Osteoblast (primary cell): ENCODE measurements at regions not wholly inside any gene's neighbourhood (a gene's known extent, or its start where the extent isn't known, plus 50 kb on each side); places are given as distances from the start of the nearest gene placed in this dataset.

Source experiments
- DNase-seq: peaks from one replicate; pipeline ENCODE4 v3.0.0; 2011; ENCODE audit warnings: low spot score, mixed read lengths; ENCODE audit not compliant: insufficient read length; ENCODE audit errors: missing footprints
- H2AFZ ChIP-seq: 2 replicates; pipeline ENCODE4 v1.6.0; 2011; ENCODE audit warnings: mild to moderate bottlenecking, low read length
- H3K27ac ChIP-seq: 2 replicates; pipeline ENCODE4 v1.5.1; 2011; ENCODE audit warnings: mild to moderate bottlenecking, low read depth, low read length, moderate library complexity
- H3K27me3 ChIP-seq: 2 replicates; pipeline ENCODE4 v1.6.0; 2012; ENCODE audit warnings: mild to moderate bottlenecking, control low read depth, inconsistent platforms, low read length, moderate library complexity; ENCODE audit not compliant: insufficient read depth
- H3K36me3 ChIP-seq: 2 replicates; pipeline ENCODE4 v1.5.1; 2011; ENCODE audit warnings: mild to moderate bottlenecking, low read length, control low read depth, moderate library complexity; ENCODE audit not compliant: insufficient read depth
- H3K4me1 ChIP-seq: 2 replicates; pipeline ENCODE4 v1.5.1; 2011; ENCODE audit warnings: mild to moderate bottlenecking, low read length, control low read depth, moderate library complexity; ENCODE audit not compliant: insufficient read depth
- H3K4me2 ChIP-seq: 2 replicates; pipeline ENCODE4 v1.6.0; 2011; ENCODE audit warnings: mild to moderate bottlenecking, low read length; ENCODE audit not compliant: insufficient read depth
- H3K4me3 ChIP-seq: fragments of 200-600 bp; sonication (generic); 3 replicates; pipeline ENCODE4 v1.5.1; 2012; ENCODE audit warnings: mild to moderate bottlenecking, low read length, inconsistent platforms; ENCODE audit not compliant: insufficient read depth
- H3K79me2 ChIP-seq: 2 replicates; pipeline ENCODE4 v1.6.0; 2012; ENCODE audit warnings: mild to moderate bottlenecking, low read length, control low read depth, inconsistent platforms; ENCODE audit not compliant: insufficient read depth
- H3K9me3 ChIP-seq: 2 replicates; pipeline ENCODE4 v1.5.1; 2011; ENCODE audit warnings: low read depth, low read length, control low read depth
- H4K20me1 ChIP-seq: 2 replicates; pipeline ENCODE4 v1.6.0; 2012; ENCODE audit warnings: mild to moderate bottlenecking, low read length, control low read depth; ENCODE audit not compliant: insufficient read depth
- TF ChIP-seq, protein P1 (sequence below): IDR thresholded peaks from 2 replicates; pipeline ENCODE4 v1.5.1; 2011; ENCODE audit warnings: mild to moderate bottlenecking, low read depth, low read length, moderate library complexity; ENCODE audit errors: extremely low read depth

GRCh38 chr12:132389026-132389425 is 59.6 kb upstream of the GALNT9 start:
- Histone ChIP-seq H3K9me3 (no peaks in the 10 kb centered on the region), H3K4me1 (peaks cover 6% of the 10 kb centered on the region), H3K79me2 (no peaks in the 10 kb centered on the region), H3K27me3 (peaks cover 37% of the 10 kb centered on the region), H2AFZ (no peak overlapping the region), H3K36me3 (no peaks in the 10 kb centered on the region), H3K4me3 (no peak overlapping the region), H3K27ac (no peak overlapping the region), H4K20me1 (no peaks in the 10 kb centered on the region), H3K4me2 (no peak overlapping the region)
- no peak for DNase-seq
- TF ChIP-seq, protein P1, sequence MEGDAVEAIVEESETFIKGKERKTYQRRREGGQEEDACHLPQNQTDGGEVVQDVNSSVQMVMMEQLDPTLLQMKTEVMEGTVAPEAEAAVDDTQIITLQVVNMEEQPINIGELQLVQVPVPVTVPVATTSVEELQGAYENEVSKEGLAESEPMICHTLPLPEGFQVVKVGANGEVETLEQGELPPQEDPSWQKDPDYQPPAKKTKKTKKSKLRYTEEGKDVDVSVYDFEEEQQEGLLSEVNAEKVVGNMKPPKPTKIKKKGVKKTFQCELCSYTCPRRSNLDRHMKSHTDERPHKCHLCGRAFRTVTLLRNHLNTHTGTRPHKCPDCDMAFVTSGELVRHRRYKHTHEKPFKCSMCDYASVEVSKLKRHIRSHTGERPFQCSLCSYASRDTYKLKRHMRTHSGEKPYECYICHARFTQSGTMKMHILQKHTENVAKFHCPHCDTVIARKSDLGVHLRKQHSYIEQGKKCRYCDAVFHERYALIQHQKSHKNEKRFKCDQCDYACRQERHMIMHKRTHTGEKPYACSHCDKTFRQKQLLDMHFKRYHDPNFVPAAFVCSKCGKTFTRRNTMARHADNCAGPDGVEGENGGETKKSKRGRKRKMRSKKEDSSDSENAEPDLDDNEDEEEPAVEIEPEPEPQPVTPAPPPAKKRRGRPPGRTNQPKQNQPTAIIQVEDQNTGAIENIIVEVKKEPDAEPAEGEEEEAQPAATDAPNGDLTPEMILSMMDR, result no peak

GRCh38 chr12:132388379-132389015 is 59.1 kb upstream of the GALNT9 start:
- H3K27ac ChIP-seq, result no peak overlapping the region
- no peaks in the 10 kb centered on the region for H3K9me3 ChIP-seq
- no peak for DNase-seq
- H3K4me1 ChIP-seq, result peaks cover 3% of the 10 kb centered on the region
- peaks cover 38% of the 10 kb centered on the region for H3K27me3 ChIP-seq
- H3K4me2 ChIP-seq, result no peak overlapping the region
- no peaks in the 10 kb centered on the region for H3K36me3 ChIP-seq
- TF ChIP-seq, protein P1, result no peak
- H4K20me1 ChIP-seq, result no peaks in the 10 kb centered on the region
- no peak overlapping the region for H2AFZ ChIP-seq
- H3K4me3 ChIP-seq, result no peak overlapping the region
- H3K79me2 ChIP-seq, result no peaks in the 10 kb centered on the region

GRCh38 chr12:132386926-132387497 is 57.6 kb upstream of the GALNT9 start:
- Histone ChIP-seq H3K4me3 (no peak overlapping the region), H3K27ac (no peak overlapping the region), H3K9me3 (no peaks in the 10 kb centered on the region), H3K79me2 (no peaks in the 10 kb centered on the region), H3K4me2 (no peak overlapping the region), H4K20me1 (no peaks in the 10 kb centered on the region), H3K4me1 (no peaks in the 10 kb centered on the region), H3K27me3 (peaks cover 47% of the 10 kb centered on the region), H2AFZ (no peak overlapping the region), H3K36me3 (no peaks in the 10 kb centered on the region)
- no peak for DNase-seq
- TF ChIP-seq, protein P1, result no peak

- H3K27me3 ChIP-seq, result peaks cover 52% of the 10 kb centered on the region
- no peak overlapping the region for H2AFZ ChIP-seq
- no peaks in the 10 kb centered on the region for H3K79me2 ChIP-seq
- no peak for DNase-seq
- H3K9me3 ChIP-seq, result no peaks in the 10 kb centered on the region
- H3K36me3 ChIP-seq, result no peaks in the 10 kb centered on the region
- H3K4me3 ChIP-seq, result no peak overlapping the region
- TF ChIP-seq, protein P1, result no peak
- H3K4me2 ChIP-seq, result no peak overlapping the region
- H3K27ac ChIP-seq, result no peak overlapping the region
- no peaks in the 10 kb centered on the region for H3K4me1 ChIP-seq
- H4K20me1 ChIP-seq, result no peaks in the 10 kb centered on the region
Measured at GRCh38 chr12:132385923-132386751, 56.7 kb upstream of the GALNT9 start.
